Hematopoietic multipotent progenitor cell treated with erythropoietin and hydrocortisone succinate and interleukin-3 and kit ligand, for 15 days (in vitro differentiated cells): ENCODE measurements at regions not wholly inside any gene's neighbourhood (a gene's known extent, or its start where the extent isn't known, plus 50 kb on each side); places are given as distances from the start of the nearest gene placed in this dataset.
"Not testable (repeated sequence)": the region's sequence is repeated elsewhere in the genome, so short reads cannot be mapped to it uniquely, and the experiment has no call there.

Experiments
- DNase-seq: peaks from one replicate; pipeline ENCODE4 v3.0.0-alpha.2; 2015; ENCODE audit warnings: low spot score

DNA sequence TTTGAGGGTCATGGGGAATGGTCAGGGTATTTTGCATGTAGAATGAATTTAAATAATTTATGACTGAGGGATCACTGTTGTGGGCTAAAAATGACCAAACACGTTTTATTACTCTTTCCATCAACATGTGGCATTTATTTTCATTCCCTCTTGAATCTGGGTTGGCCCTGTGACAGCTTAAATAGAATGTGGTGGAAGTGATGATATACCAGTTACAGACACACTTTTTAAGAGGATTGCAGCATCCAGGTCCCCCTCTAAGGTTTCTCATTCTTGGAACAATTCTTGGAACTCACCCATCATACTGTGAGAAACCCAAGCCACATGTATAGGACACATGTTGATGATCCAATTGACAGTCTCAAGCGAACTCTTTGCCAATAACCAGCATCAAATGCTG is 272.4 kb downstream of the ETV1 start:
- DNase-seq = no peak

DNA sequence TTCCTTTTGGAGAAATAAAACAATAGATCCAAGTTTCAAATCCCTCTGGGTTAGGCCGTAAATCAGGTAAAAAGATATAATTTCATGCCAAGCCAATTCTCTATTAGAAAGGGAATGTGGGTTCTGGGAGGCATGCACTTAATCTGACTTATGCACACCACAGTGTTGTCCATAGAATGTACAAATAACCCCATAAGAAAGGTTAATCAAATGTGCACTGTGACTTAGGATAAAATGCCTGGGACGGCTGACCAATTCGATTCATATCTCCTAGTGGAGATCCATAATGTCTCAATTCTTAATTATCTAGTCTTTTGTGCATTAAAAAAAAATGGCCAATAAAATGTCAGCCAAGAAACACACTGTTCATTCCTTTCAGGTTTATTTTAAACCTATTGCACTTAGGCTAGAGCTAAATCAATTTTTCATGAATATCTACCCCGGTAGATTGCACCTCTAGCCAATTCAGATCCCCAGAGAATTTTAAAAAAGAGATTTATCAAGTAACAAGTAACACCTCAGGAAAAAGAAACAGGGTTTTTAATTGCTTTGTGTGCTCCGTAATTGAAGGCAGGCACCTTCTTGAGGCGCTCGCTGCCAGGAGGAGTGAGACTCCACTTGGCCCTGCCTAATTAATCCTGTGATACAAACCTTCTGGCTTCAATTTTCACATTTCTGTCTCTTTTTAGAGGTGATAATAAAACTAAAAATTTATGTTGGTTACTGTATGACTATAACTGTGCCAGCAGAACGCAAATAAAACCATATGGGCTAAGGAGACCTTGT is 265.1 kb downstream of the ETV1 start:
- DNase-seq = no peak

DNA sequence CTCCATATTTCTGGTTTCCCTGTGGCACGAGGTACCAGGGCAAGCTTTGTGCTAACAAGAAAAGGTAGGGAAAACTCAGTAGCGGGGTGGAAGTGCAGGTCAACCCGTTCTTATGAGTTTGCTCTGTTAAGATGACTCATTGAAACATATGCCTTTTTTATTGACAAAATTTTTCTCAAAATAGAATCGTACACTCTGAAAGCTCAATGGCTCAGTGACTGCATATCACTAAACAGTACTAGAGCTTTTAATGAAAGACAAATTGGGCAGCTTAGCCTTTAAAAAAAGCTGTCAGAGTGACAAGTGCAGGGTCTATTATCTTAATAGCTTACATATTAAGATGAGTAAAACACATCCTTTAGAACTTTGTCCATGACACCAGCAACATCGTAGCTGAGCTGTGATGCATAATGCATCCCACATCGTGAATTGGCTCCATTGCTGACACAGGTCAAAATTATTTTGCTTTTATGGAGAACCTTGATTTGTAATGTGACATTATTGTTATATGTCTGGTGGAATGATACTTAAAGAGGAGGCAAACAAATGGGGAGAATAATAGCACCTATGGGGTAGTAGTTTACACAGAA is 264.4 kb downstream of the ETV1 start:
- DNase-seq = no peak

DNA sequence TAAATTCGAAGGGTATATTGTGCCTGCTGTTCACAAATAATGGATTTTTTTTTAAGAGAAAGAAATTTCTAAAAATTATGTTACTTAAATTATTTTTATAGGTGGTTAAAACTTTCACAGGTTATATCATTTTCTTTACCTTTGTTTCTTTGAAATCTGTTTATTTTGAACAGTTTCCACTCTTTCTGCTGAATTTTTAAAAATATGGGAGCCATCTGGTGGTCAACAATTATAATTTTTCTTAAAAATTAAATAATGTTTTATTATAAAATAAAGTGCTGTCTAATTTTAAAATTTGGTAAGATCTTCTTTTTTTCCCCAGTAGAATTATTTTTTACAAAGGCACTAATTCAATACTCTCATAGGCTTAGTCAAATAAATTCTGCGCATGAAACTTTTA is 263.9 kb downstream of the ETV1 start:
- DNase-seq = no peak

DNA sequence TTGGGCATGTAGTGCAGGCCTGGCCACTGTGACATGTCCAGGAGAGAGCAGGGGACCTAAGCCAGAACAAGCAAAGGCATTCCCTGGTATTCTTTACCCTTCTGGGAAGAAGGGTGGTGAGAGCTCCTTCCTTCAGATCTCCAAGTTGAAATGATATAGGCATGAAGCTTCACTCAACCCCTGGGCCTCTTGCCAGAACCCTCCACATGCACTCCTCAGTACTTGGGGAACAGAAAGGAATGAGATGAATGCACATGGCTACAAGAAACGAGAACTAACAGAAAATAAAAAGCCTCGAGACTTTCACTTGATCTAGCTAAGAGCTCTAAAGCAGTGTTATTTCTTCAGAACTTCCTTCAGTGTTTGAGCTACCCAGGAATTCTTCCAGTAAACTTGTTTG is 262.2 kb downstream of the ETV1 start:
- no peak for DNase-seq

DNA sequence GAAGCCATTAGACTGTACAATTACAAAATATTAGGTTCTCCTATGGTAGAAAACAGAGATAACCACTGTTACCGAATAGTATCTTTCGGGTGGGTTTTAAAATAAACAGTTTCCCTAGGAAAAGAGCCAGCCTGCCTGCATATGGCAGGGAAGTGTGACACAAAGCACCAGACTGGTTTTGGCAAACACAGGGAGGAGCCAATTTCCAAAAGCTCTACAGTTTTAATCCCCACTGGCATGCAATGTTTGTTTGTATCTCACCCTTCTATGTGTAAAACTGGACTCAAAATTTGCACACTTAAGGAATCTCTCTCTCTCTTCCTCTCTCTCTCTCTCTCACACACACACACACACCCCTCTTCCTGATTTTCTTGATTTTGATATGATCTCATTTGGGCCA is 261.7 kb downstream of the ETV1 start:
- no peak for DNase-seq

DNA sequence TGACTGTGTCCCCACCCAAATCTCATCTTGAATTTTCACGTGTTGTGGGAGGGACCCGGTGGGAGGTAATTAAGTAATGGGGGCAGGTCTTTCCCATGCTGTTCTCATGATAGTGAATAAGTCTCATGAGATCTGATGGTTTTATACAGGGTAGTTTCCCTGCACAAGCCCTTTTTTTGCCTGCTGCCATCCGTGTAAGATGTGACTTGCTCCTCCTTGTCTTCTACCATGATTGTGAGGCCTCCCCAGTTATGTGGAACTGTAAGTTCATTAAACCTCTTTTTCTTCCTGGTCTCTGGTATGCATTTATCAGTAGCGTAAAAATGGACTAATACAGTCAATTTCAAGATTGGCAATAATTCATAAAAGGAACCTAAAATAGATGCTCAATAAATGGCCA is 261.0 kb downstream of the ETV1 start:
- not testable (repeated sequence) for DNase-seq

DNA sequence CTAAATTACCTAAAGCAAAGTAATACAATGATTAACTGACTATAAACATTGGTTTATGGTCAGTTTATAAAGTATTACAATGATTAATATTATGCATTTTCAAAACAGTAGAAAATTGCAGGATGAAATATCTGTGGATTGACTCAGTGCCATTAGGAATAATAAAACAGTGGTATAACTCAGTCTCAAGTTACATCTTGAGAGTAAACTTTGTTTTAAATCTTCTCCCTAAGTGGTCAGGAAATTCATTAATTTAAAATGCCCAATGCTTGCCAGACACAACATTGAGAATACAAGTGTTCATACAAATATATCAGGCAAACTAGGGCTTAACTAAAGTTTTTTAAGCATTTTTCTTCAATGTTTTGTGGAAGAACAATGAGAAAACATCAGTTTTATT is 257.8 kb downstream of the ETV1 start:
- DNase-seq = no peak

DNA sequence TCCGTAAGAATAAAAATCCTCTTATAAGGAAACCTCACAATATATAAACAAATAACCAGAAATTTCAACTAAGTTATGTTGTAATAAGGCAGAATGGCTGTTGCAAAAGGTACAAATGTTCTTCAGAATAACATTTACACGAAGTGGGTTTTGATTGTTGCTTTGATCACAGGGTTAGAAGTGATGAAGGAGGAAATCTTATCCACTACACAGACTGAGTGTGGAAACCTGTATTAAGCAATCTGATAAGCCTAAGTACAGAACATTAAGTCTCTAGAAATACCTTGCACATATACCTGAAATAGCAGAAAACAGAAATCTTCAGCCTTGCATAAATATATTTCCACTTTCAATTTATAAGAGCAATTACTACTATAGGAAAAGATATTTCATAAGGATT is 251.9 kb downstream of the ETV1 start:
- DNase-seq = no peak

DNA sequence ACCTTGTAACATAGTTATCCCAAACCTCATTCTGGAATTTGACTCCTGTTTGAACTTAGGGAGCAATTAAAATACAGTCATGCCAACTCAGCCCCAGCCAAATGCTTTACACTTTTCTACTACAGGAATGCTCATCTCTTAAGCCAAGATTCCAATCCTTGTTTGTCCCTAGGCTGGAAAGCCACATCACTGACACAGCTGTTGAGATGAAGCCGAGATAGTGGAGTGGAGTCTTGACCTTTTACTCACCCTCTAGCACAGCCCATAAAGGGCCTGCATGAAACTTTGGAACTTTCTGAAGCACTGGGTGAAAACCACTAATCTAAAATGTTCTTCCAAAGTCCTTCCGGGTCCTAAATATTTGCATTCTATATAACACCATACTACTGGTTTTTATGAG is 247.3 kb downstream of the ETV1 start:
- no peak for DNase-seq

DNA sequence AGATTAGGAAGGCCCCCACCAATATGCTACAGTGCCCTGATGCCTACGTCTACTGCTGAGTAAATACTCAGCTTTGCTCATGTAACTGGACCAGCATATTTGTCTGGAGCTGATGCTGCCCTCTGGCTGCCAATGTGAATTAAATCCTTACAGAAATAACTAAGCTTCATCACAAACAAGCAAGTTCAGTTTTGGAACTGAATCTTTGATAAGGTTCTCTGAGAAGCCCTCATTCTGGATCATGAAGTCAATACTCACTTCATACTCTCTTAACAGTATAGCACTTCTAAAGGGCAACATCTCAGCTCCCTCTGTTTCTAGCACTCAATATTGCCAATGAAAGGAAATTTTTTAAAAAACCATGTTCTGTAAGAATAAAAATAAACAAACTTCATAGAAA is 246.7 kb downstream of the ETV1 start:
- DNase-seq = no peak

DNA sequence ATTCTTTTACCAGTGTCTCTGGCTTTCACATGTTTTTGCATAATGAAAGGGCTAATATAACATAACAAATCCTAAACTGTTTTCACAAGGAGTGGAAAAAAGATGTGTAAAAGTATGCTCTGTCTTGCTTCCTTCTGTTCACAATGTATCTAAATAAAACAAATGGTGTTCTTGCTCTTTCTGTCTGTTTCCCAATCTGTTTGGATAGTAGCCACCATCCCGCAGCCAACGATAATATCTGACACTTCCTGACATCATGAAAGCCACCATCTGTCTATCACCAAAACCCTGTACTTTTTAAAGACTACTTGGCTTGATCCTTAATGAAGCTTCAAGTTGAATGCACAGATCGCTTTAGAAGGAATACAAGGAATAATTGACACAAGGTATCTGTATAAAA is 246.2 kb downstream of the ETV1 start:
- DNase-seq = no peak

DNA sequence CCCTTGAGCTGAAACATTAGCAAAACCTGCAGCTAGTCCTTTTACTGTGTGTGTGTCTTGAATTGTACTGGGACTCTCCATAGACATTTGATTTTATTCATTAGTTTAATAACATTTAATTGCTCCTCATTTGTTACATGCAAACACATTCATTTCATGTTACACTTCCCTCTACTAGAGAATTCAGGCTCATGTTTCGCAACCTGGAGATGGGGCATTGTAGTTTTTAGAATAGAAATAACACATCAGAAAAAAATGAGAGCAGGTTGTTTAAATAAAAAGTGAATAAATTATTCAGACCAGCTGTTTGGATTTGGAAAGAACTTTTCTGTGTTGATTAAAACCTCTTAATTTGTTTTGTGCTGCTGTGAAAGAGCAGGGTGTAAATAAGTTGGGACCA is 243.9 kb downstream of the ETV1 start:
- DNase-seq = no peak

DNA sequence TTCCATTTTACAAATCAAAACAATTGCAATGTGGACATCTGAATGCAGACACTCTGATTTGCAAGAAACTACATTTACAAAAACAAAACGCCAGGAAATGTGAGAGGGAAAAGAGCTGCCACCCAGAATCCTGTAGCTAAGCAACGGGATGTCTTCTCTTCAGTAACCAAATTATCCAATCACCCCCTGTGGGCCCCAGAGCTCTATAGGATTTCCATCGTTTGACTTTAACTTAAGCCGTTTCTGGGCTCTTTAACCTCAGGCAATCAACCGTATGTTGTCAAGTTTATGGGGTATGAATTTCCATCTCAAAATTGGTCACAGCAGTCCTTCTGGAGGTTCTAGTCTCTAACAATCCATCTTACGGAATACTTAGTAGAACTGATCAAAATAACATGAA is 240.5 kb downstream of the ETV1 start:
- DNase-seq = no peak

DNA sequence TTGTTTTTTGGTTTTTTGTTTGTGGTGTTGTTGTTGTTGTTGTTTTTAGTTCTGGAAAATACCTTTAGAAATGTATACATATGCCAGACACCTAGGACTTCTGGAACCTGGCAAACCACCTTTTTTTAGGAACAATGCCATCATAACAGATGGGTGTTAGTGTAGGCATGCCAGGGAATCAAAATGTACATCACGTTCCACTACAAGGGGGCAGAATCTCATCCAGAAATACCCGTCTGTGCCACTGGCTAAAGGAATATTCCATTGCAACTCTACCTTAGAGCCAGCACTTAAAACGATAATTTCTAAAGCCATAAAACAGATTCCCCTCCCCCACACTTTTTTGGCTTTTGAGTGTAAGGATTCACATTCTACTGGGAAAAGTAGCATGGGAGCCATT is 239.8 kb downstream of the ETV1 start:
- no peak for DNase-seq

DNA sequence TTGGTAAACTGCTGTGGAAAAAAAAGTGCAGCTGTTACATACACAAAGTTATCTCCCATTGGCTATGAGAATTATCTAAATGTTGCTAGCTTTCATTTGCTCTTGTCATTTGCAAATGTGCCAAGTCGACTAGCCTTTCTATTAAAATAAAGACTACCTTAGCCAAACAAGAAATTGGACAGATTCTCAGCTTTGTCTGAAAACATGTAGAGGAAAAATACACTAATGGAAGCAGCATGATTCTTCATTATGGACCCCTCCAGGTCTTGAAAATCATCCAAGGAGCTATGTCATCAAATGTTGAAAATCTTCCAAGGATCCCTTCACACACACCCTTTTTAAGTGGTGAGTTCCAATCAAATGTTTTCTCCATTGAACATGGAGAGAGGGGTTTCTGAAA is 237.7 kb downstream of the ETV1 start:
- DNase-seq = no peak

DNA sequence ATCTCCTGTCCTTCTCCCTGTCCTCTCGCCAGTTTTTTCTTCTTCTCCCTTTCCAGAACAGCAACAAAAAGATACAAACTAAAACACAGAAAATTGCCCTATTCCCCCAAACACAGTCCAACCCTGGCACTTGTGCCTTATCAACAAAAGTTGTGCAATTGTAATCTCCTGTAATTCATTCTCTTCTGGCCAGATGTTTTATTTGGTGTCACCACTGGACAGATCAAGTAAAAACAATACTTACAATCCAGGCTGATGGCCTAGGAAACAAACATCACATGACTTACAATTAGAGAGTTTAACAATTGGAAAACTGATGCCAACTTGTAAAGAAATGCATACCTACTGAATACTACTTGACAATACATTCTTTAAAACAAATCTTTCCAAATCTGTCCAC is 231.6 kb downstream of the ETV1 start:
- no peak for DNase-seq

DNA sequence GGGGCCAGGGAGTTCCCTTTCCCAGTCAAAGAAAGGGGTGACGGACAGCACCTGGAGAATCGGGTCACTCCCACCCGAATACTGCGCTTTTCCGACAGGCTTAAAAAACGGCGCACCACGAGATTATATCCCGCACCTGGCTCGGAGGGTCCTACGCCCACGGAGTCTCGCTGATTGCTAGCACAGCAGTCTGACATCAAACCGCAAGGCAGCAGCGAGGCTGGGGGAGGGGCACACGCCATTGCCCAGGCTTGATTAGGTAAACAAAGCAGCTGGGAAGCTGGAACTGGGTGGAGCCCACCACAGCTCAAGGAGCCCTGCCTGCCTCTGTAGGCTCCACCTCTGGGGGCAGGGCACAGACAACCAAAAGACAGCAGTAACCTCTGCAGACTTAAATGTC is 223.6 kb downstream of the ETV1 start:
- DNase-seq = not testable (repeated sequence)

DNA sequence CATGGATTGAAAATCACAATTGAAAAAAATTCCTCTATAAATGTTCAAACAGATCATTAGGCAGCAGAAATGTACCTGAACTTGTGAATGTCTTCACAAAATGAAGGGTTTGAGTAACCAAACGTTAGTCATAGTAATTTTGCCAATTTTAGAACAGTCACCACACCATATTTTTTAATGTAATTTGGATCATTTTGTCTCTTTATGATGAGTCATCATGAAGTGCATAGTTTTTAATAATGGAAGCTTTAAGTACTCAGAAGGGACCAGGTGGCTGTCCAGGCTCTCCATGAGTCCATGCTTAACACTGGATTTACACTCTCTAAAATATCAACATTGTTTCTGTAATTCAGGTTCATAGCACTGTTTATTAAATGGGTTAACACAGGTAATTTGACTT is 219.2 kb downstream of the ETV1 start:
- DNase-seq = no peak

DNA sequence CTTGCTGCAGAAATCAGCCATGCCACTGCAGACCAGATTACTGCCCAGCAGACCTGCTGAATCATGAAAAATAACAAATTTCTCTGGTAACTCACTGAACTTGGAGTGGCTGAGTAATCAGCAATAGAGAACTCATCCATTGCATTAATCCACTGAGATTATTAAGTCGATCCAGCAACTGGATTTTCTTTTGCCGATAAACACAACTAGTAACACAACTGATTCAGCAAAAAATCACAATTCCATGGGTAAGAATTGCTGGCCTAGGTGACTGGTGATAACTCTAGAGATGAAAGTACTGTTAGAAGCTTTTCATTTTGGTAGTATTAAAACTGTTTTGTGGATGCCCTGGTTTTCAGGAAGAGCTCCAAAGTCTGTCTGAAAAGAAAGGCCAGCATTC is 214.5 kb downstream of the ETV1 start:
- no peak for DNase-seq

DNA sequence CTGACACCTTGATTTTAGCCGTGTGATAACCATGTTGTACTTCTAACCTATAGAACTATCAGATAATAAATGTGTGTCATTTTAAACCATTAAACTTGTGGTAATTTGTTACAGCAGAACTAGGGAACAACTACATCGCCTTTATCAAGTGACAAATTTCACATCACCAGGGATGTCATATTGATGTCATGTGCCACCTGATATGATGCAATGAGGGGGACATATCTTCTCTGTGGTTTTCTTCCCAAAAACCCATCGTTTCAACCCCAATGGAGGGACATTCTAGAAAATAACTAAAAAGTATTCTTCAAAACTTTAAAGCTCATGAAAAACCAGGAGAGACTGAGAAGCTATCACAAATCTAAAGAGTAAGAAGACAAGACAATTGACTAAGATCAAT is 212.2 kb downstream of the ETV1 start:
- no peak for DNase-seq

DNA sequence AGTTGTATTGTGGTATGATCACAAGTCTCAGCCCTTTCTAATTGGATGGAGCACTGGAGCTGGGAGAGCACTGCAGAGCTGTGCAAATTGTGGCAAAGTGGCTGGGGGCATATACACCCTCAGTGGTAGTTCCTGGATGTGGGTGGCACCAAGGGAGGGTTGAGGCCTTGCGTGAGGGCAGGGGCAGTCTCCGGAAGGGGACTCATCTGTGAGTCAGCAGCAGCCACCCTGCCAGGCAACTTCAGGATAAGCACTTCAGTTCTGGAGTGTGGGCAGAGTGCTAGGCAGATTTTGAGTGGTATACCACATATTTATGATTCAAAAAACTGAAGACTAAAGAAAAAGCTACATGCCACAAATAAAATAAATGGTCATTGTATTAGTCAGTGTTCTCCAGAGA is 210.5 kb downstream of the ETV1 start:
- DNase-seq = no peak

DNA sequence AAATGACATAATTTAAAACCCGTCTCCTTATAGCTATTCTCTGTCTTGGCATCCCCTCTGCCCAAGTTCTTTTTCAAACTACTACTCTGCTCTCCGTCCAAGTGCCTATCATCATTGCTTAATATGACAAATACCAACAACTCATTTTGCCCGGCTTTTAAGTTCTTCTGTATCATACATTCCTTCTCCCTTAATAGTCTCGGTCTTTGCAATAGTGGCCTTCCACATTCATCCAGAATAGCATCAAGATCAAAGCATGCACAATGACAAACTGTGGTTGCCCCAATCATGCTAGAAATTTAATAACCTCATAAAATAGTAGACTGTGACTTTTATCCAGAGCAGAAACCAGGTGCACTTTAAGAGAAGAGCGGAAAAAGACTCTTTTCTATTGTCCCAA is 198.9 kb downstream of the ETV1 start:
- DNase-seq = no peak

DNA sequence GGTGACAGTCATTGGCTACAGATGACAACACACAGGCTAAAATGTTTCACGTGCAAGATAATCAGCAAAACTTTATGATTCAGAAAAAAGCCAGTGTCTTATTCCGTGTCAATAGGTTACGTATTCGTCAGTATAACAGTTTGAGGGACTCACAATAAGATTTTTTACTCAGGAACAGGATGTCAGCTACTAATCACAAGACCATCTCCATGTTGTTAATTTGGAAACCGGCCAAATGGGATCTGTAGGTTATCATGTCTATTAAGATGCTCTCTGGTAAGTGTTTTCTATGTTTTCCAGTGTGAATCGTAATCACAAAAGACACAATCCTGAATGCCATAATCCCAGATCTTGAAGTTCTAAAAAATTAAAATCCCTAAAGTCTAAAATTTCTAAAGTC is 197.3 kb downstream of the ETV1 start:
- DNase-seq = no peak
